ENCODE measurements at regions not wholly inside any gene's neighbourhood (a gene's known extent, or its start where the extent isn't known, plus 50 kb on each side); places are given as distances from the start of the nearest gene placed in this dataset.
"Not testable (repeated sequence)": the region's sequence is repeated elsewhere in the genome, so short reads cannot be mapped to it uniquely, and the experiment has no call there.

DNA sequence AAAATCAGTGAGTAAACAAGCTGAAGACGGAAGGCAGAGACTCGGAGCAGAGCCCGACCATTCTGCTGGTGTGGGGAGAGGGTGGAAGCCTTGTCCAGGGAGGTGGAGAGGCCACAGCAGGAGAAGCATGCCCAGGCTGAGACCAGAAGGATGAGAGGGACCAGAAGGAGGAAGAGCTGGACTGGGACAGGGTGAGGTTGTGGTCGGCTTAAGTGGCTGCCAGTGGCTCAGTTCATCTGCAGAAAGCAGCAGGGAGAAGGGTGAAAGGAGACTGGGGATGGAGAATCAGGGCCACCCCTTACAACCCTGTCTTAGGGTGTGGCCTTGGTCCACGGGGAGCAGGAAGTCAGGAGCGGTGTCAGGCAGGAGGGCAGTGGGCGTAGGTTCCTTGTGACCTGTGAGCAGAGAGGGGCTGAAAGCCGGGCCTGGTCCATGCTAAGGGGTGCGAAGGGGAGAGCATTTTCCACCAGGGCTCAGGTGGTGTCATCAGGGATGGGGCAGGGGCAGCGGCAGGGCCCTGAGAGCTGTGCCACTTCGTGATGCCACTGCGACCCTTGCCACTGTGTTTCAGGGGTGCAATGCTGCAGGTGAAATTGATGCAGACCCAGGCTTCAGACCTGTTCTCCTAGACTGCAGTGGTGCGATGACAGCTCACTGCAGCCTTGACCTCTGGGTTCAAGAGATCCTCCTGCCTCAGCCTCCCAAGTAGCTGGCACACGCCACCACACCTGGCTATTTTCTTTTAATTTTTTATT, 81.1 kb downstream of the TTLL2 start:
- H3K9me3 ChIP-seq, result no peaks in the 10 kb centered on the region
- 84% methylated on average over 13 of the region's 14 CpGs for WGBS
- H3K27ac ChIP-seq, result no peak overlapping the region
- H3K36me3 ChIP-seq, result no peaks in the 10 kb centered on the region
- no peak for DNase-seq (ENCODE audit: low spot score in 2 of 2)
- peaks cover 35% of the 10 kb centered on the region for H3K27me3 ChIP-seq
- peaks cover 3% of the 10 kb centered on the region for H3K4me1 ChIP-seq
- no peak for TF ChIP-seq POLR2A (IDR thresholded peaks at IDR 0.05)
- TF ChIP-seq EP300 (IDR thresholded peaks at IDR 0.05), result no peak
- TF ChIP-seq, protein P1, sequence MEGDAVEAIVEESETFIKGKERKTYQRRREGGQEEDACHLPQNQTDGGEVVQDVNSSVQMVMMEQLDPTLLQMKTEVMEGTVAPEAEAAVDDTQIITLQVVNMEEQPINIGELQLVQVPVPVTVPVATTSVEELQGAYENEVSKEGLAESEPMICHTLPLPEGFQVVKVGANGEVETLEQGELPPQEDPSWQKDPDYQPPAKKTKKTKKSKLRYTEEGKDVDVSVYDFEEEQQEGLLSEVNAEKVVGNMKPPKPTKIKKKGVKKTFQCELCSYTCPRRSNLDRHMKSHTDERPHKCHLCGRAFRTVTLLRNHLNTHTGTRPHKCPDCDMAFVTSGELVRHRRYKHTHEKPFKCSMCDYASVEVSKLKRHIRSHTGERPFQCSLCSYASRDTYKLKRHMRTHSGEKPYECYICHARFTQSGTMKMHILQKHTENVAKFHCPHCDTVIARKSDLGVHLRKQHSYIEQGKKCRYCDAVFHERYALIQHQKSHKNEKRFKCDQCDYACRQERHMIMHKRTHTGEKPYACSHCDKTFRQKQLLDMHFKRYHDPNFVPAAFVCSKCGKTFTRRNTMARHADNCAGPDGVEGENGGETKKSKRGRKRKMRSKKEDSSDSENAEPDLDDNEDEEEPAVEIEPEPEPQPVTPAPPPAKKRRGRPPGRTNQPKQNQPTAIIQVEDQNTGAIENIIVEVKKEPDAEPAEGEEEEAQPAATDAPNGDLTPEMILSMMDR (IDR thresholded peaks at IDR 0.05), result no peak
- no peak for TF ChIP-seq POLR2AphosphoS5 (IDR thresholded peaks at IDR 0.05)
- no peak overlapping the region for H3K4me3 ChIP-seq

DNA sequence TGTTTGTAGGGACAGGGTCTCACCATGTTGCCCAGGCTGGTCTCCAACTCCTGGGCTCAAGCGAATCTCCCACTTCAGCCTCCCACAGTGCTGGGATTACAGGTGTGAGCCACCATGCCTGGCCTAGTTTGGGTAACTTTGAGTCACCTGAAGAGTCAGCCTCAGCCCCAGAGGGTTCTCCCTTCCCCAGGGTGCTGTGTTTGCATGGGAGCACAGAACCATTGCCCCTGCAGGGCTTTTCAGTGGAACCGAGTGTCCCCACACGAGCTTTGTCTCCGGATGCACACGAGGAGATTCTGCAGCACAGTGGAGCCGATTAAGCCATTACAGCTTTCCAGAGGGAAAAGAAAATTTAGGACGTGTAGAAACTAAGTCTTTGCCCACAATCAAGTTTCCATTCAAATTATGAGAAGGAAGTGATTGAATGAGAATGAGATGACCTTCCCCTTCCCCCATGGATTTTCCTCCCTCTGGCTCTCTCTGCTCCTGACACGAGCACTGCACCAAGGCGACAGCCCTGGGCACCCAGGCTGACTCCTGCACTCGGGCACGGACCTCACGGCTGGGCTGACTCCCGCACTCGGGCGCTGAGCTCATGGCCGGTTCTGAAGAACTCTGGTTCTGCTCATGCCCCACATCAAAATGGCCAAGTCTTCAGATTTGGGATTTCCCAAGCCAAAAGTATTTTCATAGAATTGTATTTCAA, 81.8 kb downstream of the TTLL2 start:
- not testable (repeated sequence) for DNase-seq (ENCODE audit: low spot score in 2 of 2); H3K27ac ChIP-seq; H3K9me3 ChIP-seq; H3K4me1 ChIP-seq; H3K36me3 ChIP-seq; H3K4me3 ChIP-seq
- 85% methylated on average over 16 of the region's 16 CpGs for WGBS
- H3K27me3 ChIP-seq, result peaks cover 32% of the 10 kb centered on the region

DNA sequence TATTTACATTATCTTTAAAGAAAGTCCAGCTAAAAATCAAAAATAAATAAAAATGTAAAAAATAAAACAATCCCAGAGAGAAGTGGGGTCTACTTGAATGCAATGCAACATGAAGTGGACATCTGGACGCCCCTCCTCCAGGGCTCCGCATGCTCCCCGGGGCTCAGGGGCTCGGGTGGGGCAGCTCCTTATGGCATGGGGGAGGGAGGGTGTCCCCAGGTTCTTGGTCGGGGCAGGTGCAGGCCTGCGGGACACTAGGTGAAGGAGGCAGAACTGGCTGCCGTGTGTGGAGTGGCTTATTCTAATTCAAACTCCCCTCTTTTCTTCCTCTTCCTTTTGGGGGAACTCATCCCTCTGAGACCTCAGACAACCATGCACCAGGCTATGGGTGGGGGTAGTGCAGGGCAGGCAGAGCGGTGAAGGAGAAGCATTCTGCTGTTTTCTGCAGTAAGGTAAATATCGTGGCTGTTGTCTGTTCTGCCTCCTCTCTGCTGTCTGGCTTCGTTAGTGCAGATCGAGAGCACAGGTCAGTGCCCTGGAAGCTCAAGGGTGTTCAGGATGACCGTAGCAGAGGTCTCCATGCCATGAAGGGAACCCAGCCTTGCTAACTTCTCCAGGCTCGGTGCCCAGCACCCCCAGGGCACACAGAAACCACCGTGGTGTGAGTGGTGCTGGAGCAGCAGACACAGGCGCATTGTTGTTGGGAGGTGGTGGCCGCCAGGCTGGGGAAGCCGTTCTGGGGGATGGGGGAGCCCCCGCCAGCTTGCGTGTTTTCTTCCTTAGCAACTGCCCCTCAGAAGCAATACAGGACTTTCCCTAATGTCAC, 82.6 kb downstream of the TTLL2 start:
- no peaks in the 10 kb centered on the region for H3K36me3 ChIP-seq
- 66% methylated on average over 9 of the region's 19 CpGs for WGBS
- no peak overlapping the region for H3K4me3 ChIP-seq
- DNase-seq (ENCODE audit: low spot score in 2 of 2), result no peak
- no peak overlapping the region for H3K27ac ChIP-seq
- peaks cover 26% of the 10 kb centered on the region for H3K27me3 ChIP-seq
- TF ChIP-seq, protein P1 (IDR thresholded peaks at IDR 0.05), result no peak
- TF ChIP-seq POLR2A (IDR thresholded peaks at IDR 0.05) (no peak), EP300 (IDR thresholded peaks at IDR 0.05) (no peak), POLR2AphosphoS5 (IDR thresholded peaks at IDR 0.05) (no peak)
- H3K9me3 ChIP-seq, result no peaks in the 10 kb centered on the region
- no peaks in the 10 kb centered on the region for H3K4me1 ChIP-seq

DNA sequence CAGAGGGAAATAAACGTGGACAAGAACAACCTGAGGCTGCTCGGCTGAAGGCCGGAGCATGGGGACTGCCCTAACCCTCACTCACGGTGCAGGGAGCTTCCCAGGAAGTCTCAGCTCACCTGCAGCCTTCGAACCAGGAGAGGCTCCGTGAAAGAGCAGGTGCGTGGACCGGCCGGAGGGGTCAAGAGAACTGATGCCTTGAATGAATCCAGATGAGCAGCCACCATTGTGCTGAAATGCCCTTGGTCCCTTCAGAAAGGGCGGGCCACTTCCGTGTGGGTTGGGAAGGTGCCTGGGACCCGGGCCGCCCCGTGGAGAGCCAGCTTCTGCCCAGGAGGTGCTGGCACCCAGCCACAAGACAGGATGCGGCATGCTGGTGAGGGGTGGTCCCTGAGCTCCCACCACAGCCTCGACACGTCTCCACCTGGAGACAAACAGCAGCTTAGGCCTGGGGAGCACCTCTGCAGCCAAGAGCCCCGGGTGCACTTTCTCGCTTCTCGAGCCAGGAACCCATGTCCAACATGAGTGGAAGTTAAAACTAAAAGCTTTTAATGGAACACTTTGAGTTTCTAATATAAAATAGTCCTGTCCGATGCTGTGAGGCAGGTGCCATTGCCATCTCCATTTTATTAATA, 83.5 kb downstream of the TTLL2 start:
- no peaks in the 10 kb centered on the region for H3K4me1 ChIP-seq
- TF ChIP-seq, protein P1 (IDR thresholded peaks at IDR 0.05), result no peak
- TF ChIP-seq POLR2A (IDR thresholded peaks at IDR 0.05) (no peak), EP300 (IDR thresholded peaks at IDR 0.05) (no peak), POLR2AphosphoS5 (IDR thresholded peaks at IDR 0.05) (no peak)
- no peak for DNase-seq (ENCODE audit: low spot score in 2 of 2)
- H3K9me3 ChIP-seq, result no peaks in the 10 kb centered on the region
- peaks cover 29% of the 10 kb centered on the region for H3K27me3 ChIP-seq
- H3K4me3 ChIP-seq, result no peak overlapping the region
- no peak overlapping the region for H3K27ac ChIP-seq
- 60% methylated on average over 16 of the region's 21 CpGs for WGBS
- no peaks in the 10 kb centered on the region for H3K36me3 ChIP-seq

DNA sequence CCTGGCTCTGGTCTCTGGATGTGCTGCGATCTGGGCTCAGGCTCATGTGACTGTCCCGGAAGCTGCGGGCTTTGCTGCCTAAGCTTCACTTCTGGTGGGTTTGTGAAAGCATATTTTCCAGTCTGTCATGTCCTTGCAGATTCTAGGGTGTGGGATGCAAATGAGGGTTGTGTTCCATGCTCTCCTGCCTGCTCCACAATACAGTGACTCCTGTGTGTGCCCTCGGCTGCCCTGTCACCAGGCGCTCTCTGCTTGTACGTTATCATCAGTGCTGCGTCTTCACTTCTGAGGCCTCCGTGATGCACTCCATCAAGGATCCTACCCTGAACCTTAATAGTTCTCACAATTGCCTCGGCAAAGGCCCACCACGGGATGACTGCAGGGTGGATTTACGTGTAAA, 84.2 kb downstream of the TTLL2 start:
- no peak overlapping the region for H3K4me3 ChIP-seq
- no peaks in the 10 kb centered on the region for H3K36me3 ChIP-seq
- no peak overlapping the region for H3K27ac ChIP-seq
- no peak for DNase-seq (ENCODE audit: low spot score in 2 of 2)
- peaks cover 30% of the 10 kb centered on the region for H3K27me3 ChIP-seq
- no peaks in the 10 kb centered on the region for H3K4me1 ChIP-seq
- TF ChIP-seq POLR2A (IDR thresholded peaks at IDR 0.05) (no peak), EP300 (IDR thresholded peaks at IDR 0.05) (no peak), POLR2AphosphoS5 (IDR thresholded peaks at IDR 0.05) (no peak)
- TF ChIP-seq, protein P1 (IDR thresholded peaks at IDR 0.05), result no peak
- WGBS, result 87% methylated on average over 8 of the region's 11 CpGs
- no peaks in the 10 kb centered on the region for H3K9me3 ChIP-seq

Data from suprapubic skin (tissue), 4 donors.